Astrocyte (in vitro differentiated cells and primary cell): ENCODE measurements at regions not wholly inside any gene's neighbourhood (a gene's known extent, or its start where the extent isn't known, plus 50 kb on each side); places are given as distances from the start of the nearest gene placed in this dataset.

Experiments used
- DNase-seq: peaks from one replicate; pipeline ENCODE4 v3.0.0-alpha.2; 2010; ENCODE audit warnings: low read depth
- FAIRE-seq: peaks from 2 replicates; lab custom pipeline; 2011; peaks lifted over from hg19 to GRCh38; lab: Jason Lieb, UNC
- H2AFZ ChIP-seq: 2 replicates; pipeline ENCODE4 v1.6.0; 2012; ENCODE audit warnings: low read depth, low read length, inconsistent platforms
- H3K27ac ChIP-seq: 2 replicates; pipeline ENCODE4 v1.5.1; 2011; ENCODE audit warnings: low read depth, low read length, inconsistent platforms
- H3K27me3 ChIP-seq: 2 replicates; pipeline ENCODE4 v1.6.0; 2011; ENCODE audit warnings: low read length, inconsistent platforms; ENCODE audit not compliant: insufficient read depth
- H3K36me3 ChIP-seq: 2 replicates; pipeline ENCODE4 v1.5.1; 2011; ENCODE audit warnings: low read length, inconsistent platforms; ENCODE audit not compliant: insufficient read depth
- H3K4me1 ChIP-seq: 2 replicates; pipeline ENCODE4 v1.5.1; 2011; ENCODE audit warnings: low read length, inconsistent platforms; ENCODE audit not compliant: insufficient read depth
- H3K4me2 ChIP-seq: 2 replicates; pipeline ENCODE4 v1.6.0; 2012; ENCODE audit warnings: low read length, inconsistent platforms
- H3K4me3 ChIP-seq: 2 replicates; pipeline ENCODE4 v1.5.1; 2011; ENCODE audit warnings: low read depth, mild to moderate bottlenecking, low read length, inconsistent platforms; ENCODE audit not compliant: insufficient read depth
- H3K79me2 ChIP-seq: 2 replicates; pipeline ENCODE4 v1.6.0; 2012; ENCODE audit warnings: mild to moderate bottlenecking, low read length, inconsistent platforms; ENCODE audit not compliant: insufficient read depth
- H3K9ac ChIP-seq: 2 replicates; pipeline ENCODE4 v1.6.0; 2012; ENCODE audit warnings: mild to moderate bottlenecking, low read length, inconsistent platforms
- H3K9me3 ChIP-seq: 2 replicates; pipeline ENCODE4 v1.5.1; 2012; ENCODE audit warnings: low read depth, mild to moderate bottlenecking, low read length, inconsistent platforms; ENCODE audit not compliant: insufficient read depth
- H4K20me1 ChIP-seq: 2 replicates; pipeline ENCODE4 v1.6.0; 2012; ENCODE audit warnings: low read length, inconsistent platforms; ENCODE audit not compliant: insufficient read depth
- H3K27ac Mint-ChIP-seq: one replicate; pipeline ENCODE4 v1.8.0; 2021; ENCODE audit warnings: mild to moderate bottlenecking, mixed read lengths; ENCODE audit not compliant: unreplicated experiment
- H3K27me3 Mint-ChIP-seq: one replicate; pipeline ENCODE4 v1.8.0; 2021; ENCODE audit warnings: low read depth, mixed read lengths; ENCODE audit not compliant: unreplicated experiment
- H3K36me3 Mint-ChIP-seq: one replicate; pipeline ENCODE4 v1.8.0; 2021; ENCODE audit warnings: low read depth, mixed read lengths; ENCODE audit not compliant: unreplicated experiment
- H3K4me1 Mint-ChIP-seq: one replicate; pipeline ENCODE4 v1.8.0; 2021; ENCODE audit warnings: low read depth, mixed read lengths; ENCODE audit not compliant: unreplicated experiment
- H3K4me3 Mint-ChIP-seq: one replicate; pipeline ENCODE4 v1.8.0; 2021; ENCODE audit warnings: mild to moderate bottlenecking, moderate library complexity, mixed read lengths; ENCODE audit not compliant: unreplicated experiment
- H3K9me3 Mint-ChIP-seq: one replicate; pipeline ENCODE4 v1.8.0; 2021; ENCODE audit warnings: mild to moderate bottlenecking, mixed read lengths; ENCODE audit not compliant: unreplicated experiment
- CTCF ChIP-seq: IDR thresholded peaks from 2 replicates; pipeline ENCODE4 v1.5.1; 2011; ENCODE audit warnings: low read depth, mild to moderate bottlenecking, inconsistent platforms, low read length, moderate library complexity; ENCODE audit not compliant: insufficient read depth
- EZH2 ChIP-seq: IDR thresholded peaks from 2 replicates; pipeline ENCODE4 v1.6.1; 2012; ENCODE audit warnings: mild to moderate bottlenecking, low read length, inconsistent platforms; ENCODE audit not compliant: insufficient read depth

- Mint-ChIP-seq H3K9me3 (no peaks in the 10 kb centered on the region), H3K27me3 (no peaks in the 10 kb centered on the region), H3K36me3 (no peaks in the 10 kb centered on the region), H3K4me3 (no peak overlapping the region), H3K27ac (no peak overlapping the region), H3K4me1 (peaks cover 8% of the 10 kb centered on the region)
- Histone ChIP-seq H3K4me1 (no peaks in the 10 kb centered on the region), H3K79me2 (no peaks in the 10 kb centered on the region), H4K20me1 (no peaks in the 10 kb centered on the region), H3K27me3 (no peaks in the 10 kb centered on the region), H3K36me3 (no peaks in the 10 kb centered on the region), H3K4me3 (no peak overlapping the region), H3K9me3 (no peaks in the 10 kb centered on the region), H2AFZ (no peak overlapping the region), H3K4me2 (no peak overlapping the region), H3K27ac (no peak overlapping the region), H3K9ac (no peak overlapping the region)
- TF ChIP-seq CTCF (no peak), EZH2 (no peak)
- FAIRE-seq: no peak
- no peak for DNase-seq
Measured at GRCh38 chr10:50936335-50936734, 50.9 kb upstream of the A1CF start.

GRCh38 chr10:50937230-50937907 is 51.9 kb upstream of the A1CF start:
- Histone ChIP-seq H3K27ac (no peak overlapping the region), H3K9ac (no peak overlapping the region), H2AFZ (no peak overlapping the region), H4K20me1 (no peaks in the 10 kb centered on the region), H3K9me3 (no peaks in the 10 kb centered on the region), H3K36me3 (no peaks in the 10 kb centered on the region), H3K4me1 (no peaks in the 10 kb centered on the region), H3K4me2 (no peak overlapping the region), H3K27me3 (no peaks in the 10 kb centered on the region), H3K4me3 (no peak overlapping the region), H3K79me2 (no peaks in the 10 kb centered on the region)
- TF ChIP-seq EZH2 (no peak), CTCF (peak; percentile 46)
- Mint-ChIP-seq H3K4me1 (peaks cover 1% of the 10 kb centered on the region), H3K9me3 (no peaks in the 10 kb centered on the region), H3K27me3 (no peaks in the 10 kb centered on the region), H3K27ac (no peak overlapping the region), H3K4me3 (no peak overlapping the region), H3K36me3 (no peaks in the 10 kb centered on the region)
- FAIRE-seq (peak; percentile 87), DNase-seq (peak; percentile 16)

GRCh38 chr10:50941629-50942028 is 56.2 kb upstream of the A1CF start:
- H3K27ac Mint-ChIP-seq: no peak overlapping the region
- no peaks in the 10 kb centered on the region for H3K36me3 Mint-ChIP-seq
- no peak overlapping the region for H2AFZ ChIP-seq
- no peaks in the 10 kb centered on the region for H3K79me2 ChIP-seq
- H3K4me2 ChIP-seq: no peak overlapping the region
- DNase-seq: no peak
- FAIRE-seq: no peak
- no peaks in the 10 kb centered on the region for H4K20me1 ChIP-seq
- no peak for TF ChIP-seq EZH2
- TF ChIP-seq CTCF: no peak
- no peak overlapping the region for H3K4me3 ChIP-seq
- no peak overlapping the region for H3K9ac ChIP-seq
- no peak overlapping the region for H3K4me3 Mint-ChIP-seq
- no peaks in the 10 kb centered on the region for H3K4me1 Mint-ChIP-seq
- H3K27ac ChIP-seq: no peak overlapping the region
- no peaks in the 10 kb centered on the region for H3K9me3 ChIP-seq
- H3K9me3 Mint-ChIP-seq: no peaks in the 10 kb centered on the region
- no peaks in the 10 kb centered on the region for H3K36me3 ChIP-seq
- H3K27me3 ChIP-seq: no peaks in the 10 kb centered on the region
- H3K4me1 ChIP-seq: no peaks in the 10 kb centered on the region
- H3K27me3 Mint-ChIP-seq: peaks cover 7% of the 10 kb centered on the region
